ENCODE measurements at regions not wholly inside any gene's neighbourhood (a gene's known extent, or its start where the extent isn't known, plus 50 kb on each side); places are given as distances from the start of the nearest gene placed in this dataset.
"Not testable (repeated sequence)": the region's sequence is repeated elsewhere in the genome, so short reads cannot be mapped to it uniquely, and the experiment has no call there.

DNA sequence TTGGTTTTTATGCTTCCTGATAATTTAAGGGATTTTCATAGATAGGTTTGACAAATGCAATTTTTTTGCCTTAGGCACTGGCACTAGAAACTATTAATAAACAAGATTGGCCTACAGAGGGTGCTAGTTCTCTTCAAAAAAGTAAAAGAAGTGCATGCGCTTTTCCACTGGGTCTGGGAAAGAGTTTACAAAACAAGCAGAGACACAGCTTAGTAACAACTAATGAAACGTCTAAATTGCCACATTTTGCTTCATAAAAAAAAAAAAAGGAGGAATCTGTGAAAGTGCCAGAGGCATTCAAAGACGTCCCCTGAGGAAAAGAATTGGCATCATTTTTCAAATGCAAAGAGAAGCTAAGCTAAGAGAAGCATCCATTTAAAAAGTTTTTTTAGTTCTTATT, 58.3 kb upstream of the EEA1 start:
- DNase-seq (ENCODE audit: low read depth in 2 of 2) = peak; percentile 61 to 62

DNA sequence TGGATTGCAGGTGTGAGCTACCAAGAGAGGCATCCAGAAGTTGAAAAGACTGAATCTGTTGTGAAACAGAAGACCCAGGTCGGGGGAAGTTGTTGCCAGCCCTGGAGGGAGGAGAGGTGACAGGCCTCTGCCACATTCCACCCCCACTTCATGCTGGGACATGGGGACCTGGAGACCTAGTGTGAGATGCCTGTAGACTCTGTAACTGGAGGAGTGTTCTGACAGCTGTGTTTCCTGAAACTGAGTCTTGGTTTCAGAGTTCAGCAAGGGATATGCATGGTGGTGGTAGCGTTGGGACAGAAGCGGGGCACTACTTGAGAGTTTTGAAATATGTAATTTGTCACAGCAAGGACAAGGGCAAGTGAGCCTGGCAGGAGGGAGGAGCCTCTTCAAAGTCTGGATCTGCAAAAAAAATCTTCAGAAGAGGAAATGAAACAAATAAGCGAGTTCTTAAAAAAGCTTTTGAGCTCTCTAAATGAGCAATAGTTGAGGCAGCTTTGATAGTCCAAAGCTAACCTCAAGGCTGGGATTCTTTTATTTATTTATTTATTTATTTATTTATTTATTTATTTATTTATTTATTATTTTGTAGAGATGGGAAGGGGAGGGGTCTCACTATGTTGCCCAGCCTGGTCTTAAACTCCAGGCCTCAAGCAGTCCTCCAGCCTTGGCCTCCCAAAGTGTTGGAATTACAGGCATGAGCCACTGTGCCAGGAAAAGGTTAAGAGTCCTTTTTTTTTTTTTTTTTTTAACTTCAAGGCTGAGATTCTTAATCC, 58.9 kb upstream of the EEA1 start:
- no peak for DNase-seq (ENCODE audit: low read depth in 2 of 2)

DNA sequence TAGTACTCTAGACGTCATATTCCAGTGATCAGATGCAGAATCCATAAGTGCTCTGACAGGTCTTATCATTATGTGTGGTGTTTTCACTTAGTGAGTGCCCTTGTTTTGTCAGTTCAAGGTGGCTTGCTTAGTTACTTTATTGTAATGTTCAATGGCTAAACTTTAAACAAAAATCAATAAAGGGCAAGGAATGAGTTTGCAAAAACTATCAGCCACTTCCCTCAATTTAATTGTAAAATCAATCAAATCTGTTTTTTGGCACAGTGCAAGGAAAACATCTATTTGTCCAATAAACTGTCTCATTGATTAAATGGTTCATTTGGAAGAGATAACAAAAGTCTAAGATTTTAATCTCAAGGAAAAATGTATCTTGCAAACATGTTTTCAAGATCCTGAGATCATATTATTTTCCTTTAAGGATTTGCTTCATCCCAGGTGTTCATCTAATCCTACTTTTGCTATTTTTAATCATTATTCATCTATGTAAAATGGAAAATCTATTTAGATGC, 59.6 kb upstream of the EEA1 start:
- DNase-seq (ENCODE audit: low read depth in 2 of 2) = no peak

DNA sequence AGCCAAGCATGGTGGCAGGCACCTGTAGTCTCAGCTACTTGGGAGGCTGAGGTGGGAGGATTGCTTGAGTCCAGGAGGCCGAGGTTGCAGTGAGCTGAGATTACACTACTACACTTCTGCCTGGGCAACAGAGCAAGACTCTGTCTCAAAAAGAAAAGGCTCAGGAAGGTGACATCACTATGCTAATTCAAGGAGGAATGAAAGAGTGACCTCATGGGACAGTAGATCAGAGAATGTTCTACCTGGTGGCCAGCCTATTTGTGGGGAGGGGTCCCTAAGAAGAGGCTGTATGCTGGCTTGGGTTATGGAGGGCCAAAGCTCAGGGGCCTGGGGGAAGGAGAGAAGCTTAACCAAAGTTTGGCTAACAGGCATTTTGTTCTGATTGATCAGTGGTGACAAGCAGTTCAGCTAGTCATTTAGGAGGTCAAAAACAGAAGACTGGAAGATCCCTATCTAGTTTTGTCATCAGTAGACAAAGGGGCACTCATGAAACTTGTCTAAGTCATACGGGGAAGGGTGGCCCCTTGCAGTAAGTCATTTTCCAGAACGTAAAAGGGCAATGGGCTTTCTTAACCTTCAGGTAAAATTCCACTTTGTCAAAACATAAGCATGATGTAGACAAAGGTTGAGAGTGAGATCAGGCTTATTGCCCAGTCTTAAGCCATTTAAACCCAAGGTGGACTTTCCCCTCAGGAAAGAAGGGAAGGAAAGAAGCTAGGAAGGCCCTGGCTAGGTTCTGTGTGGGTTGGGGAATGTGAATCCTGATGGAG, 60.8 kb upstream of the EEA1 start:
- no peak for DNase-seq (ENCODE audit: low read depth in 2 of 2)

DNA sequence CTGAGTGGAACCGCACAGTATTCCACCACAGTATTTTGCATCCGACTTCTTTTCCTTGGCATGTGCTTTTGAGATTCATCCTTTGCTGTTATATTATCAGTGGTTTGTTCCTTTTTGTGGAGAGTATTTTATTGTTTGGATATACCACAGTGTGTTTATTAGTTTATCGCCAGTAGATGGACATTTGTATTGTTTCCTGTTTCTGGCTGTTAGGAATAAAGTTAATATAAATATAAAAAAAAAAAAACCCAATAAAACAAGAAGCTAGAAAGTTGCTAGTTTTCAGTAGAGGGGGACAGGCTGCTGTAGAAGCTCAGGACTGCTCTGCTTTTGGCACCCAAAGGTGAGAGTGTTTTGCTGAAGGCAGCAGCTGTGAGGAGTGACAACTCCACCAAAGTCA, 62.0 kb upstream of the EEA1 start:
- DNase-seq (ENCODE audit: low read depth in 2 of 2) = no peak

DNA sequence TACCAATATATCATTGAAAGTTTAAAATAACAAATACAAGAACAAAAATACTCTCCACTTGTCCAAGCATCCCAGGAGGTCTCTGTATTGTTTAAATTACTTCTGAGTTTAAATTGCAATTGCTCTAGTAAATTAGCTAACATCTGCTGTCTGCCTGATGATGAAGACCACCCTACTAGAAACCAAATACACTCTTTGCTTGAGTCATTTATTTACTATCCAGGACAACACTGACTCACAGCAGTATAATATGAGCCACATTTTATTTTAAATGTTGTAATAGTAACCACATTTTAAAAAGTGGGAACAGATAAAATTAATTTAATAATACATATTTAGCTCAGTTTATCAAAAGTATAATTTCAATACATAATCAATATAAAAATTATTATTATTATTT, 62.9 kb upstream of the EEA1 start:
- peak; percentile 55 to 57 for DNase-seq (ENCODE audit: low read depth in 2 of 2)

DNA sequence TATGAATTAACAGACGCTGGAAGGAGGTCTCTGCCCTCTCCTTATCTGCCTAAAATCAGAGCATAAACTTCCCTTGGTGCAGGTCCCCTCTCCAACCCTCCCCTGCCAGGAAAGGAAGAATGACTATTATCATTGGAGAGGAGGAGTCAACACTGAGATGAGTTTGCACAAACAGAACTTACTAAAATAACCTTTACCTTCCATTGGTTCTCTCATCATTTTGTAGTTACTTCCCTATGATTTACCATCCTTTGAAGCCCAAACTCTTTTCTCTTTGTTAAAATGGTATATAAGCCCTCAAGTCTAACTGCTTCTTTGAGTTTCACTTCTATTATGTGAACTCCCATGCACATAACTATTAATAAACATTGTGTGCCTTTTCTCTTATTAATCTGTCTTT, 64.2 kb upstream of the EEA1 start:
- DNase-seq (ENCODE audit: low read depth in 2 of 2) = no peak

DNA sequence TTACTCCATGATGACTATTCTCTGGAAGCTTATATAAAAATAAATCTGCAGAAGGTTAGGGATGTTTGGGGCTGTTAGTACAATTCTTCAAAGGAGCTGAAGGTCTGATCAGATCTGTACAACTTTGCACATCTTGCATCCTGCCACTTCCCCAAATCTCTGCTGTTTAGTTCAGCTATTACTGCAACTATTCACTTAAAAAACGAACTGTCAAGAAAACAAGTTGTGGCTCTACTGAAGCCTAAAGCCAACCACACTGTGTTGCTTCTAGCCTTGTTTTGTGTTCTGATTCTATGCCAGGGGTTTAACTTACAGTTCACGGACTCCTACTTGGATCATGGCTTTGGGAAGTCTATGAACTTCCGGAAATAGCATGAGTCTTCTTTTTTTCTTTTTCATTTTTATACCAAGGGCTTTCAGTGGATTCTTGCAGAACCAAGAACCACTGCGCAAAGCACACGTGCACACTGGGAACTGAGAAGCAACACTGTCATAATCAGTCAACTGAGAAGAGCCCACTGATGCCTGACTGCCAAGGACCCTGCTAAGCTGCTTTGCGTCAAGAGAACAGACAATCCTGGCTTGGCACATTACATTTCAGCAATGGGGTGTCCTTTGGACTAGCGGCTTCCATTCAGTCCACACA, 66.3 kb upstream of the EEA1 start:
- DNase-seq (ENCODE audit: low read depth in 2 of 2) = no peak

DNA sequence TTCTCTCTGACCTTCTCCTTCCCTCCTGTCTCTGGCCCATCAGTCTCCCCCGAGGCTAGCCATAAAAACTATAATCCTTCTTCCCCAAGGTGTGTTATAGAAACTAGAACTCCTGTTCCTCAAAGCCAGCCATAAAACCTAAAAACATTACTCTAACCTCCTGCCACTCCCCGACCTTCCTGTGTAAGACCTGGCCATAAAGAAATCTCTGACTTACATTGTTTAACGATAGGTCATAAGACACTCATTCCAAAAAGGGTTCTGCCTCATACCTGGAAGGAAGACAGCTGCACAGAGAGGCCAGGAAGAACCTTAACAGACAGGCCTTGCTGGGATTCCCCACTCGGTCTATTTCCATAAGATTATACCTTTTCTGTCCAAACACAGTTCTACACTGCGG, 70.9 kb upstream of the EEA1 start:
- DNase-seq (ENCODE audit: low read depth in 2 of 2) = no peak

DNA sequence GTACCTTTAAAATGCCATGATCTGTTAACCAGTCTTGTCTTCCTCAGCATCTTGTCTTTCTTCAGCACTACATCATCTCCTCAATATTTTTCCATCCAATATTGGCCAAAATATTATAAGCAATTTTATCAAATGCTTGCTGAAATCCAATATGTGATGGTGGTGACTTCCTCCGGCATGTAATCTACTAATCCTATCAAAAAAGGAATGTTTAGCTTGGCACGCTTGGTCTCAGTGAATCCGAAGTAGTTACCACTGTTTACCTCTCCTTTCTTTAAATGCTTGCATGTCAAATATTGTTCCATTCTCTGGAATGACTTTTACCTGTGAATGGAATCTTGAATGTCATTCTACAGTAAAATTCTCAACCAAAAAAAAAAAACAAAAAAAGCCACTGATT, 72.3 kb upstream of the EEA1 start:
- no peak for DNase-seq (ENCODE audit: low read depth in 2 of 2)

DNA sequence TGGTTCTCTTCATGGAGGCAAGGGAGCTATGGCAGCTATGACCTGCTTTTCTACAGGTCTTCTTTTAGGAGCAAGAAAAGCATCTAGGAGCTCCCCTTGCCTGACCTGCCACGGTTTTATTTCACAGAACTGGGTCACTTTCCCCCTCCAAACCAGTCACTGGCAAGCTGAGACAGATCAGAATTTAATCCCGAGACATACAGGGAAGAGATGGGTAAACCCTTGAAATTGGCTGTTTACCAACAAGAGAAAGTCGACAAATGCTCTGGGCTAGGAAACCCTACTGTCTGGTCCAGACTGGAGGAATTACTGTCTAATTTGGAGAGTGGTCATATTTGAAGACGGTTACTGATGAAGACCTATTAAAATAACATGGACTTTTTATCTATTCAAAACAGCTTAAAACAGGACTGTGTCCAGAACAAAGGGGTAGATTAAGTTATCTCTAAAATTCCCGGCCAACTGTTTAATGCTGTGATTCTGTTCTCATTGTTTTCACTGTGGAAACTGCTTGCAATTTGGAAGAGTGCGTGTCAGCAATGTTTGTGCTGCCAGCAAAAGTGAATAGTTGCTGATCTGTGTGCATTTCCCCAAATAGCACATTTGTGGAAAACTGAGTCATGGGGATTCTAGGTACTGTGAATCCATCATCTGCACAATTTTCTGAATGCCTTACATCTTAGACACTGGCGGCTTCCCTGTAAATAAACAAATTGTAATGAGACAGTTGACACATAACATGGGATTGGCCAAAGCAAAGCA, 73.4 kb upstream of the EEA1 start:
- DNase-seq (ENCODE audit: low read depth in 2 of 2) = peak; percentile 78

DNA sequence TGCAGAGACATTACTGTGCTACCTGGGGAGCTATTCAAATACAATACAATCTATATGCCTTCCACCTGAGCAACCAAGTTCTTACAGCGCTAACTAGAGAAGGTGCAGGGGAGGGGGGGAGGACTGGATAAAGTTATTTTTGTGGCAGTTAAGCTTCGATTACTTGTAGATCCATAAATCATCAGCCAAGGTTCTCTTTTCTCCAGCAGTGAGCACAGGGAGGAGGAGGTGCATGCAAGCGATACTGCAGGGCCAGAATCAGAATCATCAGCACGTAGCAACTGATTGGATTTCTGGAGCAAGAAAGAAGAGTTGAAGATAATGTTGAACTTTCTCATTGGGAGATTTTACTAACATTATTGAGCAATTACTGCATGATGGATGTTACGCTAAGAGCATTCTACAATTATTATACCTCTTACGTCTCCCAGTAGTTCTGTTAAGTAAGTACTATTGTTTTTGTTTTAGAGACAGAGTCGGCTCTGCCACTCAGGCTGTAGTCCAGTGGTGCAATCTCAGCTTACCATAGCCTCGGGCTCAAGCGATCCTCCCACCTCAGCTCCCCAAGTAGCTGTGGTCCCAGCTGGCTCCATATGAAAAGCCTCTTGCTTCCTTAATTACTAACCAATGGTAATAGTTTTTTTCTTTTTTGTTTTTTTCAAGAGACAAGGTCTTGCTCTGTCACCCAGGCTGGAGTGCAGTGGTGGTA, 74.6 kb upstream of the EEA1 start:
- no peak for DNase-seq (ENCODE audit: low read depth in 2 of 2)

DNA sequence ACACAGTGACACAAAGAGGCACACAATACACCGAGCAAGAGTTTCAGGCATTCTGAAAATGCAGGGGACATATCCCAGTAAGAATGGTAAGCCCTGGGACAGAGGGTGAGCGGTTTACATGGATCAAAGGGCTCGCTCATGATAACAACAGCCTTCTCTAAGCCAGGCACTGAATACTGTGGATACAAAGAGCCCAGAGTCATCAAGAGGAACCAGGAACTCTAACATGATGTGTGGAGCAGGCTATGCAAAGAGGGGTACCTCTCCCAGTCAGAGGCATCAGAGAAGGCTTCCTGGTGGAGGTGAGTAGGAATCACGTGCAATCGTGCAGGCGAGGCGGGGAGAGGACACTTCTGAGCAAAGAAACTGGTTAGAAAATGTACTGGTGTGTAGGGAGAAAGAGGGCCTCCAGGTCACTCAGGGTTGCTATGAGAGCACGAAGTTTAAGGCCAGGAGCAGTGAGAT, 76.9 kb upstream of the EEA1 start:
- no peak for DNase-seq (ENCODE audit: low read depth in 2 of 2)

DNA sequence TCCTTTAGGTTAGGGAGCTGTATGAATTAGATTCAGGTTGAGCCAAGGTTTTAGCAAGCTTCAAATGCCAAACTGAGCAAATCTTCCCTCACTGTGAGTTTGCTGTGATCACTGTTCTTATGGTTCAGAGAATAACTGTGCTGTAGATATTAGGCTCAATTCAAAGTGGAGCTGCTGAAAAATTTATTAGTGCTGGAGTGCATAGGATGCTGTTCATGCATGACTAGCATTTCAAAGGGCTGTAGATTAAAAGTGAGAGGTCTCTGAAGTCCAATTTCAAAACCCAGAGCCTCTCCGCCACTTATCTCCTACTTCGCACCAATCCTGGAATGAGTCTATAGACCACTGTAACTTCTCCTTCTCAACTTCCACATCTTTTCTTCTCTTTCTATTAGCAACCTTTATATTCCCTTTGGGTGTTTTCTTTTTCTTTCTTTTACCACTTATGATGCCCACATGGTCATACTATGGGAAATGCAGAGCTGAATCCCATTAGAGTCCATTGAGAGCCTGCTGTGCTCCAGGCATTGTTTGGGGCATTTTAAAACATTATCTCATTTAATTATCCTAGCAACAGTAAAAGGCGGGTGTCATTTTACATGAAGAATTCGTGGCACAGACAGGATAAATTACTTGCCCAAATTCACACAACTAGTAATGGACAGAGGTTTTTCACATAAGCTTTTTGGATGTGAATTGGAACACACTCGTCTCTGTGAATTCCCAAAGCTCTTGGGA, 77.5 kb upstream of the EEA1 start:
- no peak for DNase-seq (ENCODE audit: low read depth in 2 of 2)

DNA sequence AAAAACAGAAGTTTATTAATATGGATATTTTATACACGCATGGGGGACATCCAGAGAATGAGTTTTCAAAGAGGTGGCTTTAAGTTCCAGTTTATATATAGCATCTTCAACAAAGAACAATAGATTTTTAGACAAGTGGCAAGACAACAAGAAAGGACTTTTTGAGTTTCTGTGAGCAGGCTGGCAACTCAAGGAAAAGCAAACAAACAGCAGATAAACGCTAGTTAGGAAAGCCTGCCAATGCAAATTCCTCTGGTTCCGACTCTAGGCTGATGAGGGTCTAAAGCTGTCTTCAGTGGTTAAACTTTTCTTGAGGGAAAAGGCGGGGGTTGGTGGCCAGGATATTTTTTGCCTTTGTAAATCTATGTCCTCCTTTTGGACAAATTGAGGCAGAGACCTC, 78.4 kb upstream of the EEA1 start:
- no peak for DNase-seq (ENCODE audit: low read depth in 2 of 2)

DNA sequence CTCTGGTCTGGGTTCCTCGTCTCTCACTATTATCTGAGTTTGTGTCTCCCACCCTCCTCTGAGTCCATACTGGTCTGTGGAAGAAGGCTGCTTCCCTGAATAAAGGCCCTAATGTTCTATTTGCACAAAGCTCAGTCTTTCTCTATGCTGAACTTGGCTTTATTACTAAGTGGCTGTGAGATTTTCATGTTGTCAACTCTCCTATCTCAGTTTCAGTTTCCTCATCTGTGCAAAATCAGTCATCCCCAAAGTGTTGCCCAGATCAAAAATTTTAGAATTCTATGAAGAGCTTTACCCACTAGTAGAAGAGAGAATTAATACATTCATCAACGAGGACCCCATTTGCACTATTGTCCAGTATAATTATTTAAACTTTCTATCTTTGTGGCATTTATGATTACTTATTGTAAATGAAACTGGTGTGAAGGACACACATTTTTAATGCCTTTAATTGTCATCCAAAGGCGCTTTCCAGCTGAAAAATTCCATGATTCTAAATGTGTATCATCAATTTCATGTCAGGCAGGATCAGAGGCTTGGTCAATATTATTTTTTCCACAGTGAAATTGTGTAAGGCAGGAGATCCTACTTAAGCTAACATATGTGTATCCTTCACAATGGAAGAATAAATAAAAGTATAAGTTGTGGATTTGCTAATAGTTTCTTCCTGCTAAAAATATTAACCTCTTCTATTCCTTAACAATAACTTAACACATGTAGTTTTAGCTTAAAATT, 79.1 kb upstream of the EEA1 start:
- no peak for DNase-seq (ENCODE audit: low read depth in 2 of 2)

DNA sequence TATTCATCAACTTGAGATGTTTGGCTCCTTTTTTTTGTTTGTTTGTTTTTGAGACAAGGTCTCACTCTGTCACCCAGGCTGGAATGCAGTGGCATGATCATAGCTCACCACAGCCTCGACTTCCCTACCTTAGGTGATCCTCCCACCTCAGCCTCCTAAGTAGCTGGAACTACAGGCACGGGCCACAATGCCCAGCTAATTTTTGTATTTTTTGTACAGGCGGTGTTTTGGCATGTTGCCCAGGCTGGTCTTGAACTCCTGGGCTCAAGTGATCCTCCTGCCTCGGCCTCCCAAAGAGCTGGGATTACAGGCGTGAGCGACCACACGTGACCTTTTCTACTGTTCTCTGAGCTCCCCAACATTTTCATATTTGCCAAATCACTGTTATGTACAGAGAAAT, 79.8 kb upstream of the EEA1 start:
- not testable (repeated sequence) for DNase-seq (ENCODE audit: low read depth in 2 of 2)

DNA sequence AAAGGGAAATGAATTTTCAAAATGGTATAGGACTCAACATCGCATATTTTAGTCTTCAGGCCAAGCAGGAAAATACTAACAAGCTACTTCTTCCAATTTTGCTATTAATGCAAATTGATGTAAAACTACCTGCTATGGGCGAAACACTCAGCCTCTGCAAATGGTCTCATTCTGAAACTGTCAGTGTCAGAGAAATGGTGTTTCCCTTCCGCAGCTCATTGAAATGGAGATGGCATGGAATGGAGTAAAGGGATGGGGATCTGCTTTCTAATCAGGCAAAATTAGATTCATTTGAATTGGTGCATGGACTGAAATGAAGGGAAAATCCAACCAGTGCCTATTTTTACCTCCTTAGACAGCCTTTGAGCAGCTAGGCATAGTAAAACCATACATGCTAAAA, 80.4 kb upstream of the EEA1 start:
- DNase-seq (ENCODE audit: low read depth in 2 of 2) = no peak

DNA sequence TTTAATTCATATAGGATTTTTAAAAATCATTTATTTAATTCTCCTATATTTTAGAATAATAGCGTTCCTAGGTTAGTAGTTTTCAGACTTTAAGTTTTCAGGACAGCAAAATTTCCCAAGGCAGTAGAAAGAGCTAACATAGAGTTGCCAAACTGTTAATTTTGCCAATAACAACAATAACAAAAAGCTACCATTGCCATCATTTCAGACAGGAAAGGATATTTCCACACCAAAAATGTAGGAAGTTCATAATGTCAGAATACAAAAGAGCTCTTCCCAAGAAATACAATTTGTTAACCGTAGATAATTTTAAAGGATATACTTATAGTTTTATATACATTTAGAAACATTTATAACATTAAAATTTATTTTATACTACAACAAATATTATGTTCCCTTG, 81.4 kb upstream of the EEA1 start:
- DNase-seq (ENCODE audit: low read depth in 2 of 2) = no peak

DNA sequence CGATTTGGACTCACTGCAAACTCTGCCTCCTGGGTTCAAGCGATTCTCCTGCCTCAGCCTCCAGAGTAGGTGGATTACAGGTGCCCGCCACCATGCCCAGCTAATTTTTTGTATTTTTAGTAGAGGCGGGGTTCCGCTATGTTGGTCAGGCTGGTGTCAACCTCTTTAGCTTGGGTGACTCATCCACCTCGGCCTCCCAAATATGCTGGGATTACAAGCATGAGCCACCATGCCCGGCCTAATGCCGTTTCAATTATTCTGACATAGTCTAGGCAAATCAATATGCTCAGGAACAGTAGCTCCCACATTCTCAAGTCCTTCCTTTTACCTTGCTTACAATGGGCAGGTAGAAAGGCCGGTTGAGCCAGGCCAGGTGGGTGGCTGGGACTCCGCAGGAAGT, 82.0 kb upstream of the EEA1 start:
- DNase-seq (ENCODE audit: low read depth in 2 of 2) = no peak

All from fibroblast of skin of left quadriceps (primary cell).